ENCODE measurements at regions not wholly inside any gene's neighbourhood (a gene's known extent, or its start where the extent isn't known, plus 50 kb on each side); places are given as distances from the start of the nearest gene placed in this dataset.

- CTCF ChIA-PET (ENCODE audit: low intra/inter-chr PET ratio) = no interaction called here
- no peak overlapping the region for H2AFZ ChIP-seq (ENCODE audit: low read depth, low read length)
- H3K27me3 ChIP-seq (ENCODE audit: control insufficient read depth in 2 of 2, insufficient read depth in 2 of 2, low read length in 2 of 2) = no peaks in the 10 kb centered on the region
- BruUV-seq (replicated peaks) = no TSS peak
- intact Hi-C loops (cut with micrococcal nuclease) = no loop called here
- no peak overlapping the region for H3K27ac ChIP-seq (ENCODE audit: extremely low read depth, low read depth, low read length)
- ATAC-seq = no peak
- POLR2A ChIA-PET = no interaction called here
- no peaks in the 10 kb centered on the region for H3K9me3 ChIP-seq (replicated peaks; ENCODE audit: control insufficient read depth, insufficient read depth, low read depth, low read length)
- no peak for FAIRE-seq
- TF ChIP-seq, protein P1, sequence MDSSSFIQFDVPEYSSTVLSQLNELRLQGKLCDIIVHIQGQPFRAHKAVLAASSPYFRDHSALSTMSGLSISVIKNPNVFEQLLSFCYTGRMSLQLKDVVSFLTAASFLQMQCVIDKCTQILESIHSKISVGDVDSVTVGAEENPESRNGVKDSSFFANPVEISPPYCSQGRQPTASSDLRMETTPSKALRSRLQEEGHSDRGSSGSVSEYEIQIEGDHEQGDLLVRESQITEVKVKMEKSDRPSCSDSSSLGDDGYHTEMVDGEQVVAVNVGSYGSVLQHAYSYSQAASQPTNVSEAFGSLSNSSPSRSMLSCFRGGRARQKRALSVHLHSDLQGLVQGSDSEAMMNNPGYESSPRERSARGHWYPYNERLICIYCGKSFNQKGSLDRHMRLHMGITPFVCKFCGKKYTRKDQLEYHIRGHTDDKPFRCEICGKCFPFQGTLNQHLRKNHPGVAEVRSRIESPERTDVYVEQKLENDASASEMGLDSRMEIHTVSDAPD (CRISPR knock-in tag; IDR thresholded peaks at IDR 0.05) = no peak
- TF ChIP-seq NUFIP1 (IDR thresholded peaks at IDR 0.05; ENCODE audit: partially characterized antibody) (no peak), MEF2D (tag; conservative IDR thresholded peaks at IDR 0.05; ENCODE audit: low read depth) (no peak), ZNF830 (CRISPR knock-in tag; IDR thresholded peaks at IDR 0.05) (no peak), RBM39 (optimal IDR thresholded peaks at IDR 0.05; ENCODE audit: low read depth, low read length) (no peak), ZNF79 (CRISPR knock-in tag; IDR thresholded peaks at IDR 0.05; ENCODE audit: low read depth) (no peak), RNF2 (IDR thresholded peaks at IDR 0.05) (no peak), HDAC1 (IDR thresholded peaks at IDR 0.05) (no peak), COPS2 (conservative IDR thresholded peaks at IDR 0.05) (no peak), ZNF551 (CRISPR knock-in tag; IDR thresholded peaks at IDR 0.05) (no peak), ARHGAP35 (IDR thresholded peaks at IDR 0.05; ENCODE audit: partially characterized antibody) (no peak), ZNF121 (CRISPR knock-in tag; conservative IDR thresholded peaks at IDR 0.05) (no peak), IRF2 (CRISPR knock-in tag; IDR thresholded peaks at IDR 0.05) (no peak), DDX20 (tag; IDR thresholded peaks at IDR 0.05; ENCODE audit: low read depth) (no peak), RBM25 (IDR thresholded peaks at IDR 0.05; ENCODE audit: low read depth, low read length, severe bottlenecking) (no peak), MED1 (CRISPR knock-in tag; IDR thresholded peaks at IDR 0.05; ENCODE audit: borderline replicate concordance) (no peak), RHOXF2B (CRISPR knock-in tag; conservative IDR thresholded peaks at IDR 0.05) (no peak), ATF3 (IDR thresholded peaks at IDR 0.05) (no peak), ATF3 (CRISPR knock-in tag; conservative IDR thresholded peaks at IDR 0.05) (no peak)
- TF ChIP-seq, protein P2, sequence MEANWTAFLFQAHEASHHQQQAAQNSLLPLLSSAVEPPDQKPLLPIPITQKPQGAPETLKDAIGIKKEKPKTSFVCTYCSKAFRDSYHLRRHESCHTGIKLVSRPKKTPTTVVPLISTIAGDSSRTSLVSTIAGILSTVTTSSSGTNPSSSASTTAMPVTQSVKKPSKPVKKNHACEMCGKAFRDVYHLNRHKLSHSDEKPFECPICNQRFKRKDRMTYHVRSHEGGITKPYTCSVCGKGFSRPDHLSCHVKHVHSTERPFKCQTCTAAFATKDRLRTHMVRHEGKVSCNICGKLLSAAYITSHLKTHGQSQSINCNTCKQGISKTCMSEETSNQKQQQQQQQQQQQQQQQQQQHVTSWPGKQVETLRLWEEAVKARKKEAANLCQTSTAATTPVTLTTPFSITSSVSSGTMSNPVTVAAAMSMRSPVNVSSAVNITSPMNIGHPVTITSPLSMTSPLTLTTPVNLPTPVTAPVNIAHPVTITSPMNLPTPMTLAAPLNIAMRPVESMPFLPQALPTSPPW (CRISPR knock-in tag; IDR thresholded peaks at IDR 0.05) = no peak
- TF ChIP-seq, protein P3, sequence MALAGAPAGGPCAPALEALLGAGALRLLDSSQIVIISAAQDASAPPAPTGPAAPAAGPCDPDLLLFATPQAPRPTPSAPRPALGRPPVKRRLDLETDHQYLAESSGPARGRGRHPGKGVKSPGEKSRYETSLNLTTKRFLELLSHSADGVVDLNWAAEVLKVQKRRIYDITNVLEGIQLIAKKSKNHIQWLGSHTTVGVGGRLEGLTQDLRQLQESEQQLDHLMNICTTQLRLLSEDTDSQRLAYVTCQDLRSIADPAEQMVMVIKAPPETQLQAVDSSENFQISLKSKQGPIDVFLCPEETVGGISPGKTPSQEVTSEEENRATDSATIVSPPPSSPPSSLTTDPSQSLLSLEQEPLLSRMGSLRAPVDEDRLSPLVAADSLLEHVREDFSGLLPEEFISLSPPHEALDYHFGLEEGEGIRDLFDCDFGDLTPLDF (CRISPR knock-in tag; IDR thresholded peaks at IDR 0.05) = no peak
- H3K9me1 ChIP-seq (ENCODE audit: control insufficient read depth, insufficient read depth, low read length) = no peaks in the 10 kb centered on the region
- no peak overlapping the region for H3K4me3 ChIP-seq
- H3K4me2 ChIP-seq (ENCODE audit: insufficient read depth, low read length) = no peak overlapping the region
- in situ Hi-C loops (cut with MboI) = no loop called here
- 0% methylated on average over 4 of the region's 4 CpGs for whole genome bisulfite sequencing (ENCODE audit: insufficient coverage, low coverage, missing lambda C conversion rate)
- H3K79me2 ChIP-seq (ENCODE audit: control insufficient read depth, insufficient read depth, low read length) = no peaks in the 10 kb centered on the region
- no peak overlapping the region for H3K9ac ChIP-seq (ENCODE audit: insufficient read depth in 1 of 2, low read depth in 2 of 2, low read length in 2 of 2)
- DNase-seq (ENCODE audit: extremely low read depth in 1 of 4, low spot score in 3 of 4) = no peak
- no peaks in the 10 kb centered on the region for H4K20me1 ChIP-seq (replicated peaks; ENCODE audit: control insufficient read depth, insufficient read depth, low read length)
- no peaks in the 10 kb centered on the region for H3K4me1 ChIP-seq (replicated peaks in 1 of 2; ENCODE audit: control insufficient read depth in 2 of 2, insufficient read depth in 2 of 2, low read length in 2 of 2)
- no peaks in the 10 kb centered on the region for H3K36me3 ChIP-seq (ENCODE audit: control insufficient read depth, insufficient read depth, low read length)
Measured at GRCh38 chr3:94416768-94417167, 353.9 kb downstream of the NSUN3 start.

Measured in K562 (cell line).